Lower leg skin (tissue), 4 donors: ENCODE measurements at regions not wholly inside any gene's neighbourhood (a gene's known extent, or its start where the extent isn't known, plus 50 kb on each side); places are given as distances from the start of the nearest gene placed in this dataset.

Experiments used
- DNase-seq, 2 donors: peaks; one replicate each; pipeline ENCODE4 v3.0.0-alpha.2; 2019; ENCODE audit warnings: low spot score in 2 of 2
- H3K4me3 ChIP-seq: fragments of 200-600 bp; sonication (generic); 2 replicates; pipeline ENCODE4 v1.5.1; 2017; ENCODE audit warnings: mild to moderate bottlenecking, low read depth; ENCODE audit not compliant: poor library complexity, severe bottlenecking
- POLR2A ChIP-seq, 2 donors: fragments of 450-650 bp; IDR thresholded peaks; one replicate each; pipeline ENCODE4 v1.6.1; 2016 to 2017; ENCODE audit warnings: antibody characterized with exemption in 2 of 2, mild to moderate bottlenecking in 1 of 2, moderate library complexity in 1 of 2
- WGBS, 2 donors: methylation state at CpG; one replicate each; pipeline ENCODE4 v1.1.5; 2018; 5-methylcytosine and 5-hydroxymethylcytosine counted together
- intact Hi-C: fragments of 100-400 bp; cut with DNase I; formaldehyde crosslinking; loops from one replicate; pipeline ENCODE4 v1.15.0; 2023; ENCODE audit warnings: low total_unique reads
- TF ChIP-seq, protein P1 (sequence below), 3 donors: fragments of 450-650 bp; IDR thresholded peaks; one replicate each; pipeline ENCODE4 v1.5.1; 2016; ENCODE audit warnings: antibody characterized with exemption in 3 of 3, mild to moderate bottlenecking in 3 of 3, moderate library complexity in 2 of 3

GRCh38 chr6:14875481-14876063, 370.3 kb upstream of the JARID2 start:
- TF ChIP-seq POLR2A (IDR thresholded peaks at IDR 0.05), result no peak
- TF ChIP-seq, protein P1, sequence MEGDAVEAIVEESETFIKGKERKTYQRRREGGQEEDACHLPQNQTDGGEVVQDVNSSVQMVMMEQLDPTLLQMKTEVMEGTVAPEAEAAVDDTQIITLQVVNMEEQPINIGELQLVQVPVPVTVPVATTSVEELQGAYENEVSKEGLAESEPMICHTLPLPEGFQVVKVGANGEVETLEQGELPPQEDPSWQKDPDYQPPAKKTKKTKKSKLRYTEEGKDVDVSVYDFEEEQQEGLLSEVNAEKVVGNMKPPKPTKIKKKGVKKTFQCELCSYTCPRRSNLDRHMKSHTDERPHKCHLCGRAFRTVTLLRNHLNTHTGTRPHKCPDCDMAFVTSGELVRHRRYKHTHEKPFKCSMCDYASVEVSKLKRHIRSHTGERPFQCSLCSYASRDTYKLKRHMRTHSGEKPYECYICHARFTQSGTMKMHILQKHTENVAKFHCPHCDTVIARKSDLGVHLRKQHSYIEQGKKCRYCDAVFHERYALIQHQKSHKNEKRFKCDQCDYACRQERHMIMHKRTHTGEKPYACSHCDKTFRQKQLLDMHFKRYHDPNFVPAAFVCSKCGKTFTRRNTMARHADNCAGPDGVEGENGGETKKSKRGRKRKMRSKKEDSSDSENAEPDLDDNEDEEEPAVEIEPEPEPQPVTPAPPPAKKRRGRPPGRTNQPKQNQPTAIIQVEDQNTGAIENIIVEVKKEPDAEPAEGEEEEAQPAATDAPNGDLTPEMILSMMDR (IDR thresholded peaks at IDR 0.05), result no peak
- intact Hi-C loops, result no loop called here
- WGBS, 2 donors, result 83 to 91% methylated on average over 6 of the region's 6 CpGs
- DNase-seq, result no peak
- H3K4me3 ChIP-seq, result no peak overlapping the region

- intact Hi-C loops, result no loop called here
- 53 to 61% methylated on average over 11 of the region's 11 CpGs for WGBS, 2 donors
- no peak overlapping the region for H3K4me3 ChIP-seq
- peak in 1 of 2 donors; percentile 34 for DNase-seq
- no peak for TF ChIP-seq POLR2A (IDR thresholded peaks at IDR 0.05)
- TF ChIP-seq, protein P1 (IDR thresholded peaks at IDR 0.05), result no peak
These were observed 368.9 kb upstream of the JARID2 start for GRCh38 chr6:14876778-14877613.

GRCh38 chr6:14877758-14878157, 368.1 kb upstream of the JARID2 start:
- 75 to 83% methylated on average over 3 of the region's 3 CpGs for WGBS, 2 donors
- TF ChIP-seq POLR2A (IDR thresholded peaks at IDR 0.05), result no peak

GRCh38 chr6:14880052-14880451, 365.8 kb upstream of the JARID2 start:
- DNase-seq, result no peak
- H3K4me3 ChIP-seq, result no peak overlapping the region
- intact Hi-C loops, result no loop called here
- 90 to 93% methylated on average over 9 of the region's 9 CpGs for WGBS, 2 donors
- TF ChIP-seq, protein P1 (IDR thresholded peaks at IDR 0.05), result no peak
- TF ChIP-seq POLR2A (IDR thresholded peaks at IDR 0.05), result no peak

More at GRCh38 chr6:14877758-14878157, 368.1 kb upstream of the JARID2 start:
- intact Hi-C loops, result no loop called here
- DNase-seq, result no peak
- H3K4me3 ChIP-seq, result no peak overlapping the region

GRCh38 chr6:14880677-14881076, 365.2 kb upstream of the JARID2 start:
- 73 to 75% methylated on average over 3 of the region's 3 CpGs for WGBS, 2 donors
- no peak overlapping the region for H3K4me3 ChIP-seq
- TF ChIP-seq, protein P1 (IDR thresholded peaks at IDR 0.05), result no peak
- TF ChIP-seq POLR2A (IDR thresholded peaks at IDR 0.05), result no peak
- intact Hi-C loops, result no loop called here
- no peak for DNase-seq

- no peak for DNase-seq
- no peak overlapping the region for H3K4me3 ChIP-seq
- TF ChIP-seq POLR2A (IDR thresholded peaks at IDR 0.05), result no peak
- TF ChIP-seq, protein P1 (IDR thresholded peaks at IDR 0.05), result no peak
- intact Hi-C loops, result no loop called here
- WGBS, 2 donors, result 59 to 76% methylated on average over 4 of the region's 4 CpGs
These were observed 364.5 kb upstream of the JARID2 start for GRCh38 chr6:14881398-14881797.
